ENCODE measurements at regions not wholly inside any gene's neighbourhood (a gene's known extent, or its start where the extent isn't known, plus 50 kb on each side); places are given as distances from the start of the nearest gene placed in this dataset.

- ATAC-seq (ENCODE audit: insufficient number of reproducible peaks, low FRiP score, low read depth) (no peak), DNase-seq (ENCODE audit: low spot score) (no peak)
- Histone ChIP-seq H3K27ac (no peak overlapping the region), H3K4me1 (ENCODE audit: control insufficient read depth in 1 of 2, low read depth in 2 of 2) (no peaks in the 10 kb centered on the region), H3K36me3 (no peaks in the 10 kb centered on the region), H3K9me3 (no peaks in the 10 kb centered on the region), H3K4me3 (no peak overlapping the region), H3K27me3 (replicated peaks; ENCODE audit: insufficient read depth) (no peaks in the 10 kb centered on the region)
- no peak for TF ChIP-seq CTCF (IDR thresholded peaks at IDR 0.05)
Measured at GRCh38 chr6:98633886-98634285, 200.5 kb upstream of the POU3F2 start.

- ATAC-seq (ENCODE audit: insufficient number of reproducible peaks, low FRiP score, low read depth) (no peak), DNase-seq (ENCODE audit: low spot score) (no peak)
- H3K4me1 ChIP-seq (ENCODE audit: control insufficient read depth in 1 of 2, low read depth in 2 of 2): no peaks in the 10 kb centered on the region
- no peak overlapping the region for H3K4me3 ChIP-seq
- no peaks in the 10 kb centered on the region for H3K9me3 ChIP-seq
- no peak for TF ChIP-seq CTCF (IDR thresholded peaks at IDR 0.05)
- H3K27ac ChIP-seq: no peak overlapping the region
- no peaks in the 10 kb centered on the region for H3K27me3 ChIP-seq (replicated peaks; ENCODE audit: insufficient read depth)
- H3K36me3 ChIP-seq: no peaks in the 10 kb centered on the region
Measured at GRCh38 chr6:98634569-98634968, 199.8 kb upstream of the POU3F2 start.

GRCh38 chr6:98635191-98635590, 199.2 kb upstream of the POU3F2 start:
- Histone ChIP-seq H3K36me3 (no peaks in the 10 kb centered on the region), H3K27me3 (replicated peaks; ENCODE audit: insufficient read depth) (no peaks in the 10 kb centered on the region), H3K4me3 (no peak overlapping the region), H3K4me1 (ENCODE audit: control insufficient read depth in 1 of 2, low read depth in 2 of 2) (no peaks in the 10 kb centered on the region), H3K9me3 (no peaks in the 10 kb centered on the region), H3K27ac (no peak overlapping the region)
- DNase-seq (ENCODE audit: low spot score): no peak
- no peak for ATAC-seq (ENCODE audit: insufficient number of reproducible peaks, low FRiP score, low read depth)
- TF ChIP-seq CTCF (IDR thresholded peaks at IDR 0.05): no peak

GRCh38 chr6:98636941-98637340, 197.4 kb upstream of the POU3F2 start:
- Histone ChIP-seq H3K27ac (no peak overlapping the region), H3K27me3 (replicated peaks; ENCODE audit: insufficient read depth) (no peaks in the 10 kb centered on the region), H3K9me3 (no peaks in the 10 kb centered on the region), H3K4me1 (ENCODE audit: control insufficient read depth in 1 of 2, low read depth in 2 of 2) (no peaks in the 10 kb centered on the region), H3K36me3 (no peaks in the 10 kb centered on the region), H3K4me3 (no peak overlapping the region)
- no peak for ATAC-seq (ENCODE audit: insufficient number of reproducible peaks, low FRiP score, low read depth)
- TF ChIP-seq CTCF (IDR thresholded peaks at IDR 0.05): no peak
- no peak for DNase-seq (ENCODE audit: low spot score)

GRCh38 chr6:98639089-98639635, 195.2 kb upstream of the POU3F2 start:
- TF ChIP-seq CTCF (IDR thresholded peaks at IDR 0.05): no peak
- Histone ChIP-seq H3K4me3 (no peak overlapping the region), H3K4me1 (ENCODE audit: control insufficient read depth in 1 of 2, low read depth in 2 of 2) (no peaks in the 10 kb centered on the region), H3K27me3 (replicated peaks; ENCODE audit: insufficient read depth) (no peaks in the 10 kb centered on the region), H3K36me3 (no peaks in the 10 kb centered on the region), H3K9me3 (no peaks in the 10 kb centered on the region), H3K27ac (no peak overlapping the region)
- DNase-seq (ENCODE audit: low spot score) (no peak), ATAC-seq (ENCODE audit: insufficient number of reproducible peaks, low FRiP score, low read depth) (no peak)
